Muscle of leg (tissue), 3 donors: ENCODE measurements at regions not wholly inside any gene's neighbourhood (a gene's known extent, or its start where the extent isn't known, plus 50 kb on each side); places are given as distances from the start of the nearest gene placed in this dataset.

ENCODE experiments used
- DNase-seq: peaks from one replicate; pipeline ENCODE4 v3.0.0; 2013
- H3K27ac ChIP-seq: one replicate; pipeline ENCODE4 v1.5.1; 2013; ENCODE audit warnings: mild to moderate bottlenecking, low read length, control low read depth
- H3K27me3 ChIP-seq: one replicate; pipeline ENCODE4 v1.6.1; 2013; ENCODE audit warnings: low read length; ENCODE audit not compliant: control insufficient read depth, insufficient read depth
- H3K36me3 ChIP-seq: one replicate; pipeline ENCODE4 v1.6.1; 2013; ENCODE audit warnings: low read length; ENCODE audit not compliant: control insufficient read depth, insufficient read depth
- H3K4me1 ChIP-seq: one replicate; pipeline ENCODE4 v1.6.1; 2013; ENCODE audit warnings: low read length; ENCODE audit not compliant: control insufficient read depth, insufficient read depth
- H3K4me3 ChIP-seq: one replicate; pipeline ENCODE4 v1.5.1; 2013; ENCODE audit warnings: low read length, control low read depth
- H3K9me3 ChIP-seq: replicated peaks from 2 replicates; pipeline ENCODE4 v1.6.1; 2013; ENCODE audit warnings: low read depth, low read length; ENCODE audit not compliant: control insufficient read depth
- WGBS: methylation state at CpG from one replicate; pipeline ENCODE4 v1.1.5; 2013; ENCODE audit warnings: missing lambda C conversion rate; ENCODE audit not compliant: insufficient coverage; 5-methylcytosine and 5-hydroxymethylcytosine counted together

DNA sequence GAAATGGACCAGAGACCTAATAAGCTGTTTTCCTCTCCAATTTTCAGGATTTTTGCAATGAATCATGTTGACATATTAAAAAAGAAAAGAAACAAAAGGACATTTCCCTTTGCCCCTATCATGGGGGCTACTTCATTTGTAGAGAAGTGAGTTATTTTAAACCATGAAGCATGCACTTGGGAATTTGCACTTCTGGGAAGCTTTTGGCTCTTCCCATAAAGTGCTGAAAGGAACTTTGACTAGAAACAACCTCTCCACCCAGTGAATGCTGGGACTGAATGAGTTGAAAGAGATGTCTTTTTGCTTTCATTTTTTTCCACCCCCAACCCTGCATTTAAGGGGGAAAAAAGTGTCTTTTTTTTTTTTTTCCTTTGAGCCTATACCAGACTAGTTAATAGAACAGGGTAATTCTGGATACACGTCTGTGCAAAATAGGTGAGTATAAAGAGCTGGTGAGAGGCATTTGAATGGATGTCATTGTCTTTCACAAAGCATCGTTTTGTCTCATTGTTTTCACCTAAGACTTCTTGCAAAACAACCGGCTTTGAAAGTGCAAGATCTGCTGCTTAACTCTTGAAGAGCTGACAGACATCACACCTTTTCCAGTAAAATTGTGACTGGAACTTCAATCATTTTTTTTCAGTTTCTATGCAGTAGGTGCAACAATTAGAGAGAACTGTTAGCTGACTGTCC, 138.7 kb upstream of the BACH2 start:
- Histone ChIP-seq H3K27me3 (peaks cover 2% of the 10 kb centered on the region), H3K4me3 (no peak overlapping the region), H3K4me1 (no peaks in the 10 kb centered on the region), H3K36me3 (no peaks in the 10 kb centered on the region), H3K27ac (no peak overlapping the region), H3K9me3 (no peaks in the 10 kb centered on the region)
- no peak for DNase-seq
- WGBS, result no CpG with 5 or more reads among the region's 3 CpGs

GRCh38 chr6:90434094-90434493, 137.5 kb upstream of the BACH2 start:
- no peak overlapping the region for H3K4me3 ChIP-seq
- no peaks in the 10 kb centered on the region for H3K36me3 ChIP-seq
- WGBS, result 100% methylated on average over 1 of the region's 1 CpG
- H3K27me3 ChIP-seq, result peaks cover 2% of the 10 kb centered on the region
- no peaks in the 10 kb centered on the region for H3K9me3 ChIP-seq
- no peak overlapping the region for H3K27ac ChIP-seq
- DNase-seq, result no peak
- no peaks in the 10 kb centered on the region for H3K4me1 ChIP-seq

DNA sequence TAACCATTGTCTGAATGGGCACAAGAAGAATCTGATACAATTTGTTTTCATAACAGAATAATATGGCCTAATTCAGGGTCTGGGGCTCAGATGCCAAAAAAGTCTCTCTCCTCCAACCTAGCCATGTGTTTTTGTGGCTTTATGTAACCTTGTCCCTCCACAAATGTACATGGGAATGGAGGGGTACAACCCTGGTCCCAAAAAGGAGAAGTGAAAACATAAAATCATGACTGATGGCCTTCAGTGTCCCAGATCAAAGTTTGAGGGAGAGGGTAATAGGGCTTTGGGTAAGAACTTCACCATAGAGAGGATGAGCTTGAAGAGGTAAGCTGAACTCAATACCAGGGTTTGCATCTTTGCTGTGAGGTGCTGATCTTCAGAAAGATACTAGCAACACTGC, 136.3 kb upstream of the BACH2 start:
- H3K27ac ChIP-seq, result no peak overlapping the region
- no peaks in the 10 kb centered on the region for H3K36me3 ChIP-seq
- no peak overlapping the region for H3K4me3 ChIP-seq
- no peaks in the 10 kb centered on the region for H3K9me3 ChIP-seq
- no peaks in the 10 kb centered on the region for H3K4me1 ChIP-seq
- no peak for DNase-seq
- H3K27me3 ChIP-seq, result no peaks in the 10 kb centered on the region

DNA sequence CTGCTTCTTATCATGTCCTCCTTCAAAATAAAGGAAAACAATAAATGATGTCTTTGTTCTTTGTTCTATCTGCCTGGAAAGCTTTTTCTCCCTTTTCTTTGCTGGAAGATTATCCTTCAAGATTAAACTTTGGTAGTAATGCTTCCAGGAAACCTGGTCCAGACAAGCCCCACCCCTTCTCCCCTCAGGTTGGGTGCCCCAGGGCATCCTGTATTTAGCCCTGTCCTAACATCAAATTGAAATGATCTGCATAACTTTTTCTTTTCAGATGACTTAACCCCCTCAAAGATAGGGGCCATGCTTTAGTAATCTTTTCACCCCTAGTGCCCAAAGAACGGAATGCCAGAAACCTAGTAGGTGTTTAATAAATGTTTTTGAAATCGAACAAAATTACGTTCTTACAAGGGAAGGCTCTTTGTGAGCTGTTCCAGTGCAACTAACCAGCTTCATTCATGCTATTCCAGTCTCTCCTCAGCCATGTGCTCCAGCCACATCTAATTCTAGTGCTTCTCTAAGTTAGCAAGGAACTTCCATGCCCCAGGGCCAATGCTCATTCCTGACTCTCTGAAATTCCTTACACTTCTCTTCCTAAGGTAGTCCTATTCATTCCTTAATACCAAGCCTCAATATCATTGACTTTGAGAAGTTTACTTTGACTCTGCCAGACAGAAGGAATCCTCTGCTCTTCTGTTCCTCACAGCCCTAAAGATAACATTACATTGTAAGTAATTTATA, 135.6 kb upstream of the BACH2 start:
- Histone ChIP-seq H3K27me3 (no peaks in the 10 kb centered on the region), H3K27ac (no peak overlapping the region), H3K4me3 (no peak overlapping the region), H3K4me1 (no peaks in the 10 kb centered on the region), H3K9me3 (no peaks in the 10 kb centered on the region), H3K36me3 (no peaks in the 10 kb centered on the region)
- WGBS, result no CpG with 5 or more reads among the region's 3 CpGs
- no peak for DNase-seq

DNA sequence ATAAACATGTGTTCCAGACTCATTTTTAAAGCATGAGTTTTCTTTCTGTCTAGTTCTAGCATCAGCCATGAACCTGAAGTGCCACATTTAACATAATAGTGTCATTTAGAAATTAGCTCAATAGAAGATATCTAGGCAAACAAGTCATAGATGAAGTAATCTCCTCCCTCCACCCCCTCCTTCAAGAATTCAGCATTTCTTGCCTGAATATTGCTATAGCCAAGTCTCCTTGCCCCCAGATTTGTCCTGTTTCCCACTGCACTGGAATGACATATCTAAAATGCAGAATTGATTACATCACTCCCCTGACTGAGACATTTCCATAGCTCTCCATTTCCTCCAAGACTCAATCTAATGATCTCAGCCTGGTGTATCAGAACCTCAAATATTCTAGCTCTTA, 134.9 kb upstream of the BACH2 start:
- Histone ChIP-seq H3K4me3 (no peak overlapping the region), H3K4me1 (no peaks in the 10 kb centered on the region), H3K27ac (no peak overlapping the region), H3K27me3 (no peaks in the 10 kb centered on the region), H3K9me3 (no peaks in the 10 kb centered on the region), H3K36me3 (no peaks in the 10 kb centered on the region)
- no peak for DNase-seq

DNA sequence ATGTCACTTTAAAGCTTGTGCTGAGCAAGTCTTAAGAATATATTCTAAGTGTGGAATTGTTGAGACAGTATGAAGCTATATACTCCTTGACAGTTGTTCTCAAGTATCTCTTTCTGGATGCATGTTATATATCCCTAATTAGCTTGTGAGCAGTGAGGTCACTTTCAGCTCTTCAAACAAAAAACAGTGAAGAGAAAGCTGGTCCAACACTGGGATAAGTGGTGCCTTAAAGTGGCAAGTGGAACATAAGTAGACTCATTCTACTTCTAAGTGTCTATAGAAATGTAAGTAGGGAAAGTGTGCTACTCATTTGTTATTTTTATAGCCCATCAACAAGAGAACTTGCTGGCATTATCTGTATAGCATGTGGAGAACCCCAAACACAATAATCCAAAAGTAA, 133.1 kb upstream of the BACH2 start:
- Histone ChIP-seq H3K4me3 (no peak overlapping the region), H3K4me1 (no peaks in the 10 kb centered on the region), H3K27me3 (no peaks in the 10 kb centered on the region), H3K9me3 (no peaks in the 10 kb centered on the region), H3K36me3 (no peaks in the 10 kb centered on the region), H3K27ac (no peak overlapping the region)
- DNase-seq, result no peak

GRCh38 chr6:90428514-90428913, 131.9 kb upstream of the BACH2 start:
- Histone ChIP-seq H3K27me3 (no peaks in the 10 kb centered on the region), H3K4me1 (no peaks in the 10 kb centered on the region), H3K4me3 (no peak overlapping the region), H3K36me3 (no peaks in the 10 kb centered on the region), H3K27ac (no peak overlapping the region), H3K9me3 (no peaks in the 10 kb centered on the region)
- no peak for DNase-seq
- 80% methylated on average over 1 of the region's 1 CpG for WGBS

GRCh38 chr6:90425161-90425641, 128.6 kb upstream of the BACH2 start:
- WGBS, result 85% methylated on average over 2 of the region's 5 CpGs
- H3K36me3 ChIP-seq, result no peaks in the 10 kb centered on the region
- H3K27me3 ChIP-seq, result no peaks in the 10 kb centered on the region
- H3K27ac ChIP-seq, result no peak overlapping the region
- DNase-seq, result no peak
- H3K9me3 ChIP-seq, result no peaks in the 10 kb centered on the region
- no peak overlapping the region for H3K4me3 ChIP-seq
- H3K4me1 ChIP-seq, result no peaks in the 10 kb centered on the region

- Histone ChIP-seq H3K4me1 (no peaks in the 10 kb centered on the region), H3K4me3 (no peak overlapping the region), H3K27ac (no peak overlapping the region), H3K36me3 (no peaks in the 10 kb centered on the region), H3K27me3 (no peaks in the 10 kb centered on the region), H3K9me3 (no peaks in the 10 kb centered on the region)
- DNase-seq, result no peak
Observed at GRCh38 chr6:90424580-90424979, 127.9 kb upstream of the BACH2 start.

DNA sequence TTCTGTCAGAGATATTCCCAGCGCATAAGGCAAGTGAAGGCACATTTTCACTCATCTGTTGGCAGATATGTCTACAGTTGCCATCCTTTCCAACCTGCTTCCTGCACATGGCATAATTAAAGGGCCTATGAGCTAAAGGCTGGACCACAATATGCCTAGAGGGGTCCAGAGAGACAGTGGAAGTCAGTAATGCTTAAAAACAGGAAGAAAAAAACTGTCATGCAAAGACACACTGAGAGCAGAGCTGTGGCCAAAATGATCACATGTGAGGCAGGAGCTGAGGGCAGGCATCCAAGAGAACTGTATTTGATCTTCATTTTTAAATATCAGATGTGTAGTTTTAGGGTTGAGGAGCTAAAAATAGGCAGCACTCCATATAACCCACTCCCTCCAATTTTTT, 125.0 kb upstream of the BACH2 start:
- Histone ChIP-seq H3K27ac (no peak overlapping the region), H3K27me3 (no peaks in the 10 kb centered on the region), H3K9me3 (no peaks in the 10 kb centered on the region), H3K36me3 (no peaks in the 10 kb centered on the region), H3K4me1 (no peaks in the 10 kb centered on the region), H3K4me3 (no peak overlapping the region)
- WGBS, result no CpG with 5 or more reads among the region's 1 CpG
- peak; percentile 19 for DNase-seq

DNA sequence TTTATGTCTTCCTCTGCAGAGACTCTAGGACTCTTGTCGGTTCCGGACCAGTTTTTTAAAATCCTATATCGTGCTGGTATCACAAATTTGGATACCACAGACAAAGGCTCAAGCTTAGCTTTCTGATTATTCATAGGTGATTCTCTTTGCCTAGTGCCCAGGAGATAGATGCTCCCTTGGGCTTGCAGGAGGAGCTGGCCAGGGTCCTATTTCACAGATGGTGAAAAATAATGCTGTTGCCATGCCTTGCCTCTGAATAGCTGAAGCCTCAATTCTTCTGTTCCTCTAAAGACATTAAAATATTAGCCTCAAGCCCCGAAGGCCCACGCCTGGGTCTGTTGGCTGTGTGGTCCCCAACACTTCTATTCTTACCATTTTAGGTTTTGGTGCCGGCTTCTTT, 123.9 kb upstream of the BACH2 start:
- Histone ChIP-seq H3K27ac (no peak overlapping the region), H3K27me3 (no peaks in the 10 kb centered on the region), H3K4me3 (no peak overlapping the region), H3K4me1 (no peaks in the 10 kb centered on the region), H3K36me3 (no peaks in the 10 kb centered on the region), H3K9me3 (no peaks in the 10 kb centered on the region)
- DNase-seq, result no peak
- no CpG with 5 or more reads among the region's 6 CpGs for WGBS
